NOMO-1 treated with dmso at 0.1 percent for 144 hours (cell line): ENCODE measurements at regions not wholly inside any gene's neighbourhood (a gene's known extent, or its start where the extent isn't known, plus 50 kb on each side); places are given as distances from the start of the nearest gene placed in this dataset.

Experiments
- DNase-seq: peaks from one replicate; lab custom pipeline; 2025; ENCODE audit not compliant: unreplicated experiment; lab: John Stamatoyannopoulos, UW

DNA sequence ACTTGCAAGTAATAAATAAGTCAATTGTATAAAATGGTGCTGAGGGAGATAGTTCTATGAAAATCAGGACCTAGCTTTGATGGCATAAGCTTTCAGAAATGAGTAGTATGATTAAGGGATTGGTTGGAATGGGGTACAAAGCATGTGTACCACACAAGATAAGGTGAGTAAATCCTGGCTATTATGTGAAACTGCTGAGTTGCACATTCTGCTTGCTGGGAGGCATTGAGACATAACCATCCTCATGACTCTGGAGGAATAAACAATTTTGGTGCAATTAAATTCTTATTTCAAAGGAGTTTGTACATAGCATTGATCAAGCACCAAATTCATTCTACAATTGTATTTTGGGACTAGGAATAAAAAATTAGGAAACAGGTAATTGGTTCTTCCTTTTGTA lies 755.2 kb upstream of the ACO1 start:
- no peak for DNase-seq

GRCh38 chr9:31637265-31637664 lies 747.2 kb upstream of the ACO1 start:
- DNase-seq: no peak

DNA sequence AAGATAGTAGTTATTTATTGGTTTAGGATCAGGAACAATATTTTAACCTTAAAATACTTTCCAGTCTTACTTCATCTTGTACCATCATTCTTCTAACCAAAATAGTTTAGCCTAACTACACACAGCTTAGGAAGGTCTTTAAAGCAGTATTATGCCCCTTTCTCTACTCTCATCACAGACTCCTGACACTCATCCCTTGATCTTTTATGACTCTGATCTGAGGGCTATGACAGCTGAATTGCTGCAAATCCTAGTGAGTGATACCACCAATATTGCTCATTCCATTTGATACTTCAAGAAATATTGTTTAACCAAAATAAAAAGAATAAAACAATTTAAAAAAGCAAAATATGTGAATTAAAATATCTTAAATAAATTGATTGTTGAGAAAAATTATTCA lies 746.6 kb upstream of the ACO1 start:
- DNase-seq: no peak

DNA sequence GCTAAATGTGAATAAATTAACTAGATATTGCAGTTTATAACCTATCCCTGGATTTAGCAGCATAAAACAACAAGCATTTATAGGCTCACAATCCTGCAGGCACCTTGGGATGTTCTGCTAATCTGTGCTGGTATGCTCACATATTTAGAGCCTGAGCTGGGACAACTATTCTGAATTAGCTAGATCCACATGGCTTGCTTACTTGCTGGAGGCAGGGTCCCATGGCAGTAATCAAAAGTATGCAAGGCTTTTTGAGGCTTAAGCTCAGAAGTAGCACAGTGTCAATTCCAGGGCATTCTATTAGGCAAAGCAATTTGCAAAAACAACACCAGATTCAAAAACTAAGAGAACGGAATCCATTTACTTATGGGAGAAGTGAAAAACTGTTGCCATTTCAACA lies 745.0 kb upstream of the ACO1 start:
- DNase-seq: no peak

- DNase-seq: no peak
Measured at GRCh38 chr9:31669311-31669710, 715.1 kb upstream of the ACO1 start.

DNA sequence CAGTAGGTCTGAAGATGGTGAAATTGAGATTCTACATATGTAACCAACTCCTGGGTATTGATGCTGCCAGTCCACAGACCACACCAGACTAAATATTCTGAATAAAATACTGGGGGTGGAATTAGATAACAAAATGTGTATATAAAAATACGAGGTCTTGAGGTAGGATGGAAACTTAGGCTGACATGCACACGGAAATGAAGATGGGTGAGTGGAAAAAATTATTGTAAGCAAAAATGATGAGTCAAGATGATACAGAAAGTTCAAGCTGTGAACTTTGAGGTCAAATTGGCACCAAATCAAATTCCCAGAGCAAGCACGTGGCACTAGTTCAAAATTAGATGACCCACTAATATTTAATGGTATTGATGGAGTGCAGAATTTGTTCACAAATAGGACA lies 713.4 kb upstream of the ACO1 start:
- no peak for DNase-seq

- DNase-seq: no peak
Measured at GRCh38 chr9:31674264-31674663, 710.2 kb upstream of the ACO1 start.

GRCh38 chr9:31677415-31677814 lies 707.0 kb upstream of the ACO1 start:
- no peak for DNase-seq

DNA sequence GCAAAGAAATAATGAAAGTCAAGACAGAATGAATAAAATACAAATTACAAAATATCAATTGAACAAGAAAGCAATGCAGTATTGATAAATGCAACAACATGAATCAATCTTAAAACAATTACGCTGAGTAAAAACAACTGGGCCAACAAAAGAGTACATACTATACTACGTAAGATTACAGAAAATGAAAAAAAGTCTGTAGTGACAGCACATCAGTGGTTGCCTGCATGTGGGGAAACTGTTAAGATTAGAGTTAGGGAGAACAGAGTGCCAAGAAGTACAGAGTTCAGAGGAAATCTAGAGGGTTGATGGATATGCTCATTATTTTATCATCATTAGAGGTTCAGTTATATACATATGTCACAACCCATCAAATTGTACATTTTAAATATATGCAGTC lies 706.6 kb upstream of the ACO1 start:
- DNase-seq: no peak

- no peak for DNase-seq
Measured at GRCh38 chr9:31683116-31683515, 701.3 kb upstream of the ACO1 start.

DNA sequence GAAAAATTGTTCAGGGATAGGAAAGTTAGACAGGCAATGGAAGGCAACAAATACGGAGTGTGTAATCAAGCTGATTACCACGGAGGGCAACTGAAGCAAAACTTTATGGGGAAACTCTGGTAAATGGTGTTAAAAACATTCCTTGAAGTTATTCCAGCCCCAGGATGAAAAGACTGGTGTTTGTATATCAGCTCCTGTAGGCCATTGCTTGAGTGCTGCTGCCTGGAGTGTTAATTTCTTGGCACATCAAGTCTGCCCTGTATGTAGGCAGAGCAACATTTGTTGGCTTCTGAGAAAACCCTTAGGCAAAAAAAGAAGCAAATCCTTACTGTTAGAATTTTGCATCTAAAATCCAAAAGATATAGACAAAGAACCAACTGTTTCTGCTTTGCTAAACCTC lies 686.5 kb upstream of the ACO1 start:
- no peak for DNase-seq

- DNase-seq: no peak
Measured at GRCh38 chr9:31699836-31700235, 684.6 kb upstream of the ACO1 start.

- no peak for DNase-seq
Measured at GRCh38 chr9:31700252-31701045, 684.0 kb upstream of the ACO1 start.

GRCh38 chr9:31702957-31703356 lies 681.5 kb upstream of the ACO1 start:
- DNase-seq: no peak

DNA sequence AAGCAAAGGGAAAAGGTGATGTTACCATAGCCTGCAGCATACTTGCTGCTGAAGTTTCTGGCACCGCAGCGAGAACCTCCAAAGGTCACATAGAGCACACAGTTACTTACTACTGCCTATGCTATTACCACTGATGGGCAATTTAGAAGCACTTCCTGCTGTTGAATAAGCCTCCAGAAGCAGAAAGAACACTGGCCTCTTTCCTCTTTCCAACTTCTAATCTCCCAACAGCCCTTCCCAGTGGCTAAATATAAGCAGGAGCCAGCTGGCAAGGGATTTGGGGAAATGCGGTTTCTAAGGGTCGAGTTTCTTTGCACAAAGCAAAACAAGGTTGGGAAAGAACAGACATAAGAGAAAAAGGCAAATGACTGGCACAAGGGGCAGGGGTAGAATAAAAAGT lies 669.2 kb upstream of the ACO1 start:
- DNase-seq: no peak

DNA sequence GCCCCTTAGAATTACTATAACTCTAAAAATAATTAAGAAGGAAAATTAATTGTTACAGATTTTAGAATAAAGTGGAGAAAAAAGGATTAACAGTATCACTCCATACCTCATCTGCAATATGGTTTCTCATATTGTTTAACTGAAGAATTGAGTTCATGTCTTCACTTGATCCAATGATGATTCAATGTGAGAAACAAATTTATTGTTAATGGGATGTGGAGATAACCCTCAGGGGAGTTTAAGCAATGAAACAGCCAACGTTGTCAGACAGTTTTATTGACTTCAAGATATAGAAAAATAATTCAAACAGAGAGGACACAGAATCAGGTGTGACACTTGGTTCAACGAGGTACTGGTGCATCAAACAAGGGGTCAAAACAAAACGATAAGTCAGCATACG lies 665.2 kb upstream of the ACO1 start:
- no peak for DNase-seq

DNA sequence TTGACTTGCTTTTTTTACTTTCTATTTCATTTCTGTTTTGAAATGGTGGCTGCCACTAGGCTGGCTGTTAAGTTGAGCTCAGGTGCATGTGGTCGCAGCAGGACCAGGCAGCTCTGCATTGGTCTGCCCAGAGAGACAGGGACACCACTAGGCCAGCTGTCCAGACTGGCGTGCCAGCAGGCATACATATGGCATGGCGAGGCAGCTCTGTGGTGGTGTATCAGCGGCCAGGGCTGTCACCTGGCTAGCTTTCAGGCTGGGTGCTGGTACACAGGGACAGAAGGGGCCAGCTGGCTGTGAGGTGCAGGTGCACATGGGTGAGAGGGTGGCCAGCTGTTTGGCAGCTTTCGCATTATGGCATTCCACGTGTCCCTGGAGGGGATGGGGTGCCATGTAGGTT lies 654.0 kb upstream of the ACO1 start:
- no peak for DNase-seq

GRCh38 chr9:31733166-31733565 lies 651.3 kb upstream of the ACO1 start:
- DNase-seq: no peak

- DNase-seq: no peak
Measured at GRCh38 chr9:31736581-31737179, 647.8 kb upstream of the ACO1 start.

DNA sequence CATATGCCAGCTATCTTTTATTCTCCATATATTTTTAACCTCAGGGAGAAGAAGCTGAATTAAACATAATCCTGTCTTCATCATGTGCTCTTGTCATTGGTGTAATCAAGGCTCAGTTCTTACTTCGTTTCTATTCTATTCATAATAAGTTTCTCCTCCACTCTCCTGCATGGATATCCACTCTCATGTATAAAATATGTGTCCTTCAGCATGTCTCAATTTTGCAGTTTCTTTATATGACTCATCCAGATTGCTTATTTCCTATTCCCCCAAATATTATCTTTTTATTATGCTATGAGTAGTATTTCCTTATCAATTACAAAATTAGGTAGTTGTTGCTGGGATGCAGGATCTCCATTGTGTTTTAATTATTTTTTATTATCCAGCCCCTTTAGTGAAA lies 643.7 kb upstream of the ACO1 start:
- no peak for DNase-seq

GRCh38 chr9:31744589-31744988 lies 639.9 kb upstream of the ACO1 start:
- DNase-seq: no peak

GRCh38 chr9:31745468-31745867 lies 639.0 kb upstream of the ACO1 start:
- DNase-seq: no peak

- DNase-seq: no peak
Measured at GRCh38 chr9:31745886-31746285, 638.6 kb upstream of the ACO1 start.
